Dedifferentiated amniotic fluid mesenchymal stem cell (primary cell): ENCODE measurements at regions not wholly inside any gene's neighbourhood (a gene's known extent, or its start where the extent isn't known, plus 50 kb on each side); places are given as distances from the start of the nearest gene placed in this dataset.

Experiments used
- DNase-seq: peaks from one replicate; pipeline ENCODE4 v3.0.0-alpha.2; 2016; ENCODE audit errors: extremely low spot score

DNA sequence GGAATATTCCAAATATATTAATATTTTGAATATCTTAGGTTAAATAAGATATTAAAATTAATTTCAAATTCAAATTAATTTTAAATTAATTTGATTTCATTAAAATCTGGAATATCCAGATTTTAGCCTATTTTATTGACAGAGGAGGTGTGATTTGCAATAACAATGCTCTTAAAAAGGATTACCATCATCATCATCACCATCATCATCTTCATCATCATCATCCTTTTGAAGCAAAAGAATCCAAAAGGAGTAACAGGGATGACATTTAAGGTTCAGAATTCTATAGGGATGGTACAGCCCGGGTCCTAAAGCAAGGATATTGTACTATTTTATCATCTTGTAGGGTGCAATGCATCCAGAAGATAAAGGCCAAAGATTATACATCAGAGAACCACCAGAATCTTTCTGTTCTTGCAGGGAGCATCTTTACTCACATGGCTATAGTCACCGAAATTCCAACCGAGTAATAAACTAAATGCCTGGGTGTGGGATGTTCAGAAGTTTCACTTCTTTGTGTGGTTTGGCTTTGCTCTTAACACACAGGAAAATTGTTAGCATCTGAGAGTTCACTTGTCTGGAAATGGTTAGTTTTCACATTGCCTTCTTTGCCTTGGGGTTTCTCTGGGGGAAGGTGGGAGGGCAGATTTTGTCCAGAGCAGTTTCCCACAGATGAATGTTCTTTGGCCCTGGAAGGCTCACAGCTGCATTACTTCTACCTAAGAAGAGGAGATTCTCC, 99.1 kb upstream of the ITGA6 start:
- no peak for DNase-seq

DNA sequence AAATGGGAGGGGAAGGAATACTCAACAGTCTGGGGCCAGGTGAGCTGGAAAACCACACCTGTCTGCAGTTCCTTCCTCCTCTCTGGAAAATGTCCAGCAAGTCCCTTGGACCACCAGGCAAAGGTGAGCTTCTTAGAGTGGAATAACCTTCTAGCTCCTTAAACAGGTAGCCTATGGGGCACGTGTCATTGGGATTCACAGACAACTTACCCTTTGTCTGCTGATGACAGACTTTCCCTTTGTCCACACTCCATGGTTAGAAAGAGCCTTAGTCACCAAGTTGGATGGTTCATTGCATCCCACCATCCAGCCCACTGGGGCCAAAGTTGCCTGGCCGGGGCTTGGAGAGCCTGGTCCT, 98.0 kb upstream of the ITGA6 start:
- no peak for DNase-seq

DNA sequence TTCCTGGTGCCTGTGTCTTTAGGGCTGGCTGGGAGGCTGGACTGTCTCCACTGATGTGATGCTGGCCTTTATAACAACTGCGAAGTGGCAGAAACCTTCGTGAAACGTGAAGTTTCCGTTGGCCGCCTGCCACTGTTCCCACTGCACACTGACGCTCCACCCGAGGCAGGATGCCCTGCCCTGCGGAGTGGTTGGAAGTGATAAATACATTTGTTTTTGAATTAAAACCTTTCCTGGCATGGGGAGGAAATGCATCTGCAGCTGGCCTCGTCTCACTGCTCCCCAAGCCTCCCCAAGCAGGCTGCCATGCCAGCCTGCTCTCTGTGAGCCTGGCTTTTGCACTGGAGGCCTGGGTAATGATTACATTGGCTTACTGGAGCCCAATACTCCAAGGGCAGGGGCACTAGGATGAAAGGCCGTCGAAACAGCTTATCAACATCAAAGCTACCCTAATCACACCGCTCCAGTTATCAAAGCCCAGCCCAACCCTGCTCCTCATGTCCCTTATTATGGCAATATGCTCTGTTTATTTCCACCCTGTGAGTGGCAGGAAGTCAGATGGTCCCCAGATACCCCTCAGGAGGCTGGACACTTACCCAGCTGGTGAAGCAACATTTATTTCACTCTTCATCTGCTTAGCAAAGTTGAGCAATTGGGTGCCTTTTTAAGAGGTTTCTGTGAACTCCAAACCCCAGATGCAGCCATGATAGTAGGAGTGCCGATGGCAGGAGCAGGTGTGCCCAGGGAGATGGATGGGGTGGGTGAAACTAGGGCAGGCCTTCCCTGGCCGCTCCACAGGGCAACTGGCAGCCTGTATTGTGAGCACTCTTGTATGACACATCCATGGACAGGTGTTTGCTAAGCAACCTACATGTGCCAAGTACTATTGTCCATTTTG, 97.4 kb upstream of the ITGA6 start:
- no peak for DNase-seq

DNA sequence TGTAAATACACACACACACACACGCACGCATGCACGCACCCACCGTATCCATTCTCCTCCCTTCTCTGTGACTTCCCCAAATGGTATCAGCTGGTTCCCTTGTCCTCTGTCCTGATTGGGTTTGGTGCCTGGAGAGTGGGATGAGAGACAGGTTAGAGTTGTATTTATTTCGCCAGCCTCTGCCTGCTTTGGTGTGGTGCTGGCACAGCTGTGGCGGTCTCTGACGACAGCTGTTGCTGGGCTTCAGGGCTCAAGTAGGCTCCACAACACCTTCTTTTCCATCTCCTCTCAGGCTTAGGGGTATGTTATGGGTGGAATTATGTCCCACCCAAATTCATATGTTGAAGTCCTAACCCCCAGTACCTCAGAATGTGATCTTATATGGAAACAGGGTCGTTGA, 94.9 kb upstream of the ITGA6 start:
- no peak for DNase-seq

DNA sequence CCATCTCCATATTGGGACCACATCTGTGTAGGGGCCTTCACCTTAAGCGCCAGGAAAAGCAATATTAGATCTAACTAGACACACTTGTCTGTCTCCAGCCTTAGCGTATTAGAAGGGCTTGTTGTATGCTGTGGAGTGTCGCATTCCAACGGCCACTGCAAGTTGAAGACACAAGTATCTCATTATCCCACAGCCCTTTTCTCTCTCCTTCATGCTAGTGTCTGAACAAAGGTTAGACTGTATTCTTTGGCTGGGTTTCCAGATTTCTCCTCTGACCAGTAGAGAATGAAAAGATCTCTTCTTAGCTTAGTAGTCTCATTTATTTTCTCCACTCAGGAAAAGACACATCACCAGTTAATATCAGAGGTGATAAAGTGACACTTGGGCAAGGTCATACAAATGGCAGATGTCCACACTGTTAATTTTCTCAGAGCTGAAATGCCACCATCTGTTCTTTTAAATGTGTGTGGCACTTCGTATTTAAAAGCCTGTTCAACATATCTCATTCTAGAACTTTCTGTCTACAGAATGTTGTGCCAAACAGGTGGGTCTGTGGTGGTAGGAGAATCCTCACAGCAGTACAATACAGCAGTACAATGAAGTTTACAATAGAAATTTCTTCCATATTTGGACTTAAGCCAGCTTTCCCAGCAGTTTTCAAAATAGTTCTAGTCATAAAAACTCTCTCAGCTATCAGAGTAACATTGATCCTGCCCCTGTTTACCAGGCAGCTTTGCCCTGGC, 94.0 kb upstream of the ITGA6 start:
- no peak for DNase-seq

DNA sequence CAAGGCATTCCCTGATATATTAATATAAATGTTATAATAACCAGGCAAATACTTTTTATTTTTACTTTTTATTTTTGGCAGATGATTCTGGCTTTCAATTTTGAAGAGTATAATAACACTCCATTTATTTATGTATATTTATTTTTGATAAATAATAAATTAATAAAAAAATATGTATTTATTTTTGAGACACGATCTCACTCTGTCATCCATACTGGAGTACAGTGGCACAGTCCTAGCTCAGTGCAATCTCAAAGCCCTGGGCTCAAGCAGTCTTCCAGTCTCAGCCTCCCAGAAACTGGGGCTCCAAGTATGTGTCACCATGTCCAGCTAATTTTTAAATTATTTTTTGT, 93.4 kb upstream of the ITGA6 start:
- no peak for DNase-seq

DNA sequence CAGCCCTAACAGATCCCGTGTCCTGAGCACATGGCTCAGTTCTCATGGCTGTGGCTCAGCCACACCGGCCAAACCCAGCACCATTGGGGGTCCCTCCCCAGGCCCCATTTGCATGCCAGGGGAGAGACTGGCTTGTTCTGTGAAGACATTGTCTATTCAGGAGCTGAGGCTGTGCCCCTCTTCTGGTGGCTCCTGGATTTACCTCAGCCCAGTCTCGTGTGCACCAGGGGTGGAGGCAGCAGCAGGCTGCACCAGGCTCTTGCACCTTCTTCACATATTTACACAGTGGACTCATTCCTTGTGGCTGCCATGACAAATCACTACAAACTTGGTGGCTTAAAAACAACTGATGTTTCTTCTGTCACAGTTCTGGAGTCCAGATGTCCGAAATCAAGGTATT, 92.4 kb upstream of the ITGA6 start:
- DNase-seq: no peak

DNA sequence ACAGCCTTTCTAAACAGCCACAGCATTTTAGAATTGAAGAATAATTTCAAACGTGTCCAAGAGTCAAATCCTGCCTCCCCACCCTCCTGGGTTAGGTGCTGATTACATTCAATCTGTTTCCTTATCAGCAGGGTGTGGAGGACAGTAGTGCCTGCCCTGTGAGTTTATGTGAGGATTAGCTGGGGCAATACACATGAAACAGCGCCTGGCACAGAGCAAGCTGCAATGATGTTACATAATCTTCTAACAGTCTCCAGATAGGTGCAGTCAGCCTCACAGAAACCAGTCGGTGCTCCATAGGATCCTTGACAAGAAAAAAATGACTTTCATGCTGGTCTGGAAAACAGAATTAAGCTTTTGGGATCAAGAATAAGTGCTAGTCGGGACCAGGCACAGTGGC, 91.7 kb upstream of the ITGA6 start:
- DNase-seq: no peak

DNA sequence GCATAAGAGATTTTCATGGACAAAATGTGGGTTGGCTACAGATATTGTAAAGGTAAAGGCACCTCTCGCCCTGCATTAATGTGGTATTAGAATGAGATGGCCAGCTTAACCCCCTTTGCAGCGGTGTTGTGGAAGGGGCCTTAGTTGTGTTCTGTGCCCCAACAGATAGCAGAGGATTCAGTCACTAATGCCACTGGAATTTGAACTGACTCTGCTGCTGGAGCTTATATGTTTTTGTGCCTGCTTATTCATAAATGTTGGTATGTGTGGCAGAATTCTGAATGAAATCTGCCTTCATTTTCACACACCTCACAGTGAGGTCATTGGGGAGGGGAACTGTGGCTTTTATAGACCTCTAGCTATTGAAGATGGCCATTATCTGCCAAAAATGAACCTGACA, 90.7 kb upstream of the ITGA6 start:
- no peak for DNase-seq

DNA sequence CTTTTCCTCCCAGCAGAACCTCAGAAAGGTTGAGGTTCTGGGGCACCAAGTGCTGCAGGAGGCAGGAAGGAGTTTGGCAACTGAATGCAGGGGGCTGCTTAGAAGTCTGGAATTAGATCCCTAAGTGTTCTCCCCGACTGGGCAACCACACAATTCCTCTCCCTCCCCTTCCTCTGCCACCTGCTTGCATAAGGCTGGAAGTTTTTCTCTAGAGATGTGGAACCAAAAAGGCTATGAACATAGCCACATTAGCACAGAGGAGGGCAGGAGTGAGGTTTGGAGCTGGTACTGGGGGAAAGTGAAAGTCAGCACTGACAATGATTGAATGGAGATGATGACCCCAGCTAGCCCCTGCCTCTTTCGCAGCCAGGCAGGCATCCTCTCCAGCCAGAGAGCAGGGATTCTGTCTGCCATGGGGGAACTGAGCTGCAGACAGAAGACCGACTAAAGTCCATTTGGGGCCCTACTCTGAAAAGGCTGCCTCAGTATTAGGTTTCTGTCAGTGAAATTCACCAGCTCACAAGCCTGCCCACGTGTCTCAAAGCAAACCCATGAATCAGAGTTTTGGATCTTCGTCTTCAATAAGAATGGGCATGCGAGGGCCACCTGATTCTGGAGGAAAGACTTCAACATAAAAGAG, 87.9 kb upstream of the ITGA6 start:
- DNase-seq: no peak

DNA sequence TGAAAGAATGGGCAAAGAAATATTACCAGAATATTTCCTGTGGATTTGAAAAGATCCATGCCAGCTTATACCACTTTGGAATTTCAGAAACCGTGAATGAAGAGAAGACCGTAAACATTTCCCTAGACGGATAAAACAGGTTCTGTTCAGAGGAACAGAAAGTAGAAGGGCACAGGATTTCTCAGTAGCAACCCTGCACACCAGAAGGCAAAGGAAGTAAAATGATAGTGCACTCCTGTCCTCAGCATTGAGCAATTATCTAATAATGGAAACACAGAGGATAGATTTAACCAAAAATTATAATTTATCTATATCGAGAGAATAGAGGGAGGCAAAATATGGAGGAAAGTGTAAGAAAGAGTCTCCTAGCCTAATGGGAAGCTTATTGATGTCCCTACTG, 87.0 kb upstream of the ITGA6 start:
- DNase-seq: peak; percentile 19

DNA sequence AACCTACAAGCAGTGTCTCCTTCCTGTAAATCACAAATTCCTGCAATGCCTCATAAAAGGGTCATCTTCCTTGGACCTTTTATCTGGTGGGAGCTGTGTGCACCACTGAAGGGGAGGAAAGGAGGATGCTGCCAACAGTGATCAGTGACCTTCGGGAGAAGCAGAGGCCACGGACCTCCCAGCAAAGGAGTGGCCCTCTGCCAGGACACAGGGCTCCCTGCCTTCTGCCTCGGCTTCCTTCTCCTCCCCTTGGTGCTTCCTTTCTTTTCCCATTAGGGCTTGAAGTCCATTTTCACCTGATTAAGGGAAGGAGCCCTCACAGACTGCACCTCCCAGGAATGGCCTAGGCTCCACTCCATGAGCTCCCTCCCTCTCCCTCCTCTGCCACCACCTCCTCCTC, 85.3 kb upstream of the ITGA6 start:
- DNase-seq: no peak

DNA sequence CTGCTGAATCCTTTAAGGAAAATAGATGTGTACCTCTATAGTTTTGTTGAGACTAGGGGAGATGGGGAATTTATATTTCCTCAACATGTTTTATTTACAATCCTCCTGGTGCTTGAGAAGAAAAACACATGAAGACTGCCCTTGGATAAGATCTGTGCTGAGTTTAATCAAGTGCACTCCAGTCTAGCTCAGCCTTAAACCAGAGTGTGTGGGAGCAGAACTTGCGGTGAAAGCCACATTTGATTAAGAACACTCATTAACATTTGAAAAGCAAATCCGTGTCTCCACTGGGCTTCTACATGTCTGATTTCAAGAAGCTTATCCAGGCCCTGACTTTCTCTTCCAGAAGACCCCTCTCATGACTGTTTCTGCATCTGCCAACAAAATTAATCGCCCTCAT, 84.8 kb upstream of the ITGA6 start:
- no peak for DNase-seq

DNA sequence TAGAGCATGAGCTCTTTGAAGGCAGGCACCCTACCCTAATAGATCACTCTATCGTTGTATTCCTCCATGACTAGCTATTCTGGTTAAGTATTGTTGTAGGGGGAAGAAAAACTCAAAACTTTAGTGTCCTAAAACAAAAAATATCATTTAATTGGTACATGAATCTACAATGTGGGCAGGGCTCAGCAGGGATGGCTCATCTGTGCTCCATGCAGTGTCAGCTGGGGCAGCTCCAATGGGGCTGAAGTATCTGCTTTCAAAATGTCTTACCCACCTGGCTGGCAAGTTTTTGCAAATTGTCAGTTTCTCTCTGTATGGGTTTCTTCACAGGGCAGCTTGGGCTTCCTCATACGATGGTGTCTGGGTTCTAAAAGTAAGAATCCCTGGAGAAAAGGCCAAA, 83.2 kb upstream of the ITGA6 start:
- DNase-seq: no peak

DNA sequence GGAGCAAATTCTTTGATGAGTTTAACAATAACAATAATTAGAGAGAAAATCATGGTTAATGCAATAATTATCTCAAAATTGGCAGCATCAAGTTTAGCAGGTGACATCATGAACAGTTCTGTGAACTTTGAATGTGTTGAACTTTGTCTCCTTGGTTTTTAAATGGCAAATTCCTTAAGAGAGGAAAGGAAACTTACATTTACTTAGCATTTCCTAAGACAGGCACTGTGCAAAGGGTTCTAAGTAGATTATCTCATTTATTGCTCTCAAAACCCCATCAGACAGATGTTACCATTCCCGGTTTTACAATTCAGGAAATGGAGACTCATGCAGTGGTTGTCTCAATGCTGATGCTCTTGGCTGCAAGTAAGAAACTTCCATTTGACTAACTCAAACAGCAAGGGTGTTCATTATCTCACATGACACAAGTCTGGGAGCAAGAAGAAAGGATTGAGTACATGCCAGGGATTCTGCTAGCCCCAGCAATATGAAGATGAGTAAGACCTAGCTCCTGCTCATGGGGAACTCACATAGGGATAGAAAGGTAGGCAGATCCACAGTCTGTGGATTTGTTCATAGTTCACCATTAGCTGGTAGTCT, 81.3 kb upstream of the ITGA6 start:
- DNase-seq: no peak

DNA sequence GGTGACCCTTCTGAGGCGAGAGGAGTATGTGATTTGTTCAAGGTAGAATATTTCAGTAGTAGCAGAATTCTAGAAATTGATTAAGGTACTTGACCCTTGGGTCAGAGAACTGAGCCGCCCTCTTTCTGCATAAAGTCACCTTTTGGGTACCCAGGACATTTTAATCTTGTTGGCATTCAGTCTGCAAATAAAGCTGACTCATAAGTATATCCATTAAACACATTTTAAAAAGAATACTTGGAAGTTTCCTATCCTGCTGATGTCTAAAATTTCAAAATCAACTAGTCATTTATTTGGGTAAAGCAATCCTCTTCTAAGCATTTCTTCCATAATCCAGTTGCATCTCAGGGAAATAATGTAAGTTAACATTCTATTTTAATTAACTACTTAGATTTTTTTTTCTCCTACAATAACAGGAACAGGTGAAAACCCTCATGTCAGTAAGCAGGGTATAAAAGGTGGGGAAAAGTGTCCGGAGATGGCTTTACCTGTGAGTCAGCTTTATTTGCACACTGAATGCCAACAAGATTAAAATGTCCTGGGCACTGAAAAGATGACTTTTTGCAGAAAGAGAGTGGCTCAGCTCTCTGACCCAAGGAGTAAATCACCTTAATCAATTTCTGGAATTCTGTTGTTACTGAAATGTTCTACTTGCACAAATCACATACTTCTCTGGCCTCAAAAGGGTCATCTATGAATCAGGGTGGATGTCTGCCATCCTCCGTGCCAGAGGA, 78.7 kb upstream of the ITGA6 start:
- no peak for DNase-seq

DNA sequence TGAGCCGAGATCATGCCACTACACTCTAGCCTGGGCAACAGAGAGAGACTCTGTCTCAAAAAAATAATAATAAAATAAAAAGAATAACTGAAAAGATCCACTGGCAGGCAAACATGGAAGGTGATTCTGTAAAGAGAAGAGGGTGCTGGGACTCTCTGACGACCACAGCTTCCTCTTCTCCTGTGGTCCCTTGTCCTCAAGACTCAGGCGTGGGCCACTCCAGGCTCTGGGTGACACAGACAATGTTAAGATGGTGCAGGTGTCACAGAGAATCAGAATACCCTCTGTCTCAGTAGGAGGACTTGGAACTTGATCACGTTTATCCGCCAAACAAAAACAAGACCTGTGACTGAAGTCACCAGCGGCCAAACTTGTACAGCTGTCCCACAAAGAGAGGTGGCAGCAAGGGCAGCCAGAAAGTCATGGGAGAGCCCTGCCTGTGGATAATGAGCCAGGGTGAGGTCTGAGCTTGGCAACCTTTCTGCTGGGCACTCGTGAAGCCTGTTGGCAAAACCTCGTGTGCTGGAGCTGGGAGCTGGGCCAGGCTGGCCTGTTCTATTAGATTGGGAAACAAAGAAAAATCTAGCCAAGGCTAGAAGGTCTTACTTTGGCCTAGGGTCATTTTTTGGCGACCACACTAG, 76.4 kb upstream of the ITGA6 start:
- DNase-seq: no peak

DNA sequence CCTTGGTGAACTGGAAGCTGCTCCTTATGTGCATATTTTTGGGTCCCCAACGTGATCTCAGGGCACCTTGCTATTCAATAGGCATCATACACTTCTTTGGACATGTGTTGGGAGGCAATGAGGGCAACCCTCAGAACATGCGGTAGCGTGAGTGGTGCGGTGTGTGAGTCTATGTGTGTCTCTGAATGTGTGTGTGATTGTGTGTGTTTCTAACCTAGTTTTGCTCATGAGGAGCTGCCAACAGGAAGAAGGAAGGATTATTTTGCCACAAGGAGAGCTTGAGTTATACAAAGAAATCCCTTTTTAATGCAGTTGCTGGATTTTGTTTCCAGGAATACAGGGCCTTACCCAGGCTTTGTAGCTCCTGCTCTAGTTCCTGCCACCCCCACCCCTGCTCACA, 75.8 kb upstream of the ITGA6 start:
- DNase-seq: no peak

DNA sequence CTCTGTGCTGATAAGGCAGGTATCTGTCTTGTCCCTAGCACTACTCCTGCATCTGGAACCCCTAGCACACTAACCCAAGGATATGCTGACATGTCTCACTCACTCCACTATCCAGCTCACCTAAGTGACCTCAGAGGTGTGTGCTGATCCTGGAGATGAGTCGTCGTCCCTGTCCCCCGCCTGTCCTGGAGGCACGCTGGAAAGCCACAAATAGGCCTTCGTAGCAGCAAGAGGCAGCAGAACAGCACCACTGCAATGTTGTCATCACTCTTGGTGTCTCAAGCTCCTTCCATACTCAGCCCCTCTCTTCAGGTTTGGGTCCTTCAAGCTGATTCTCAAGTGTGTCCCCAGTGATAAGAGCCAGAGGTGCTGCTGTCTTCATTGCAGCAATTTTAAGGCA, 73.0 kb upstream of the ITGA6 start:
- DNase-seq: no peak

DNA sequence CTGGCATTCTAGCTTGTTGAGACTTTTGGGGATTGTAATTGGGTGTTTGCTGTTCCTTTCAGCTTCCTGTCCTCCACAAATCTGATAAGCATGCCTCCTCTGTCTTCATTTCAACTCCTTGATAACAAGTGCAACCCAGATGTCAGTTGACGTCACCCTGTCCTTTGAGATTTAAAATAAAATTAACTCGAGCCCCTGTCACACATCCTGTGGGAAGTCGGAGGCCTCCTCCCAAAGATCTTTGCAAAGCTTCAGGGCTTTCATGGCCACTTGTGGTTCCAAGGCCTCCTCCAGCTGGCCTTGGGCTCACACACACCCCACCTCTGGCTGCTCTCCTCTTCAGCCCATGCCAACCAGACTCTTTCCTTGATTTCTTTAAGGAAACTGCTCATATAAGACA, 69.9 kb upstream of the ITGA6 start:
- no peak for DNase-seq
